Ishikawa (cell line): ENCODE measurements at regions not wholly inside any gene's neighbourhood (a gene's known extent, or its start where the extent isn't known, plus 50 kb on each side); places are given as distances from the start of the nearest gene placed in this dataset.

Experiments used
- CREB1 ChIP-seq: IDR thresholded peaks from 2 replicates; pipeline ENCODE4 v1.6.1; 2012; ENCODE audit warnings: low read depth
- EGR1 ChIP-seq: IDR thresholded peaks from 2 replicates; pipeline ENCODE4 v1.6.1; 2012
- EP300 ChIP-seq: IDR thresholded peaks from 2 replicates; pipeline ENCODE4 v1.6.1; 2012; ENCODE audit warnings: borderline replicate concordance
- NFIC ChIP-seq: IDR thresholded peaks from 2 replicates; pipeline ENCODE4 v1.6.1; 2012
- RAD21 ChIP-seq: IDR thresholded peaks from 2 replicates; pipeline ENCODE4 v1.6.1; 2012; ENCODE audit warnings: low read depth
- TAF1 ChIP-seq: IDR thresholded peaks from 2 replicates; pipeline ENCODE4 v1.6.1; 2012; ENCODE audit warnings: low read depth, mild to moderate bottlenecking
- TEAD4 ChIP-seq: IDR thresholded peaks from 2 replicates; pipeline ENCODE4 v1.6.1; 2012
- TF ChIP-seq, protein P1 (sequence below): IDR thresholded peaks from 2 replicates; pipeline ENCODE4 v1.6.1; 2012
- TF ChIP-seq, protein P2 (sequence below): IDR thresholded peaks from 2 replicates; pipeline ENCODE4 v1.6.1; 2012; ENCODE audit warnings: low read depth, mild to moderate bottlenecking
- TF ChIP-seq, protein P3 (sequence below): IDR thresholded peaks from 2 replicates; pipeline ENCODE4 v1.6.1; 2012

DNA sequence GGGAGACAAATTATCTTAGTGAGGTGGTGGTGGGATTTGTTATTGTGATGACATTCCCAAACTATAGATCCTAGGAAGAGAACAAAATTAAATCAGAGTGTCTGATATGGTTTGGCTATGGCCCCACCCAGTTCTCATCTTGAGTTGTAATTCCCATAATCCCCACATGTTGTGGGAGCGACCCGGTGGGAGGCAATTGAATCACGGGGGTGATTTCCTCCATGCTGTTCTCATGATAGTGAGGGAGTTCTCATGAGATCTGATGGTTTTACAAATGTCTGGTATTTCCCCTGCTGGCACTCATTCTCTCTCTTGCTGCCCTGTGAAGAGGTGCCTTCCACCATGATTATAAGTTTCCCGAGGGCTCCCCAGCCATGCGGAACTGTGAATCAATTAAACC lies 62.0 kb downstream of the RPL22L1 start:
- TF ChIP-seq TAF1 (no peak), CREB1 (no peak), RAD21 (no peak), NFIC (no peak), EGR1 (no peak), TEAD4 (no peak), EP300 (no peak)
- TF ChIP-seq, protein P1, sequence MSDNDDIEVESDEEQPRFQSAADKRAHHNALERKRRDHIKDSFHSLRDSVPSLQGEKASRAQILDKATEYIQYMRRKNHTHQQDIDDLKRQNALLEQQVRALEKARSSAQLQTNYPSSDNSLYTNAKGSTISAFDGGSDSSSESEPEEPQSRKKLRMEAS = no peak
- TF ChIP-seq, protein P2, sequence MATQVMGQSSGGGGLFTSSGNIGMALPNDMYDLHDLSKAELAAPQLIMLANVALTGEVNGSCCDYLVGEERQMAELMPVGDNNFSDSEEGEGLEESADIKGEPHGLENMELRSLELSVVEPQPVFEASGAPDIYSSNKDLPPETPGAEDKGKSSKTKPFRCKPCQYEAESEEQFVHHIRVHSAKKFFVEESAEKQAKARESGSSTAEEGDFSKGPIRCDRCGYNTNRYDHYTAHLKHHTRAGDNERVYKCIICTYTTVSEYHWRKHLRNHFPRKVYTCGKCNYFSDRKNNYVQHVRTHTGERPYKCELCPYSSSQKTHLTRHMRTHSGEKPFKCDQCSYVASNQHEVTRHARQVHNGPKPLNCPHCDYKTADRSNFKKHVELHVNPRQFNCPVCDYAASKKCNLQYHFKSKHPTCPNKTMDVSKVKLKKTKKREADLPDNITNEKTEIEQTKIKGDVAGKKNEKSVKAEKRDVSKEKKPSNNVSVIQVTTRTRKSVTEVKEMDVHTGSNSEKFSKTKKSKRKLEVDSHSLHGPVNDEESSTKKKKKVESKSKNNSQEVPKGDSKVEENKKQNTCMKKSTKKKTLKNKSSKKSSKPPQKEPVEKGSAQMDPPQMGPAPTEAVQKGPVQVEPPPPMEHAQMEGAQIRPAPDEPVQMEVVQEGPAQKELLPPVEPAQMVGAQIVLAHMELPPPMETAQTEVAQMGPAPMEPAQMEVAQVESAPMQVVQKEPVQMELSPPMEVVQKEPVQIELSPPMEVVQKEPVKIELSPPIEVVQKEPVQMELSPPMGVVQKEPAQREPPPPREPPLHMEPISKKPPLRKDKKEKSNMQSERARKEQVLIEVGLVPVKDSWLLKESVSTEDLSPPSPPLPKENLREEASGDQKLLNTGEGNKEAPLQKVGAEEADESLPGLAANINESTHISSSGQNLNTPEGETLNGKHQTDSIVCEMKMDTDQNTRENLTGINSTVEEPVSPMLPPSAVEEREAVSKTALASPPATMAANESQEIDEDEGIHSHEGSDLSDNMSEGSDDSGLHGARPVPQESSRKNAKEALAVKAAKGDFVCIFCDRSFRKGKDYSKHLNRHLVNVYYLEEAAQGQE = no peak
- TF ChIP-seq, protein P3, sequence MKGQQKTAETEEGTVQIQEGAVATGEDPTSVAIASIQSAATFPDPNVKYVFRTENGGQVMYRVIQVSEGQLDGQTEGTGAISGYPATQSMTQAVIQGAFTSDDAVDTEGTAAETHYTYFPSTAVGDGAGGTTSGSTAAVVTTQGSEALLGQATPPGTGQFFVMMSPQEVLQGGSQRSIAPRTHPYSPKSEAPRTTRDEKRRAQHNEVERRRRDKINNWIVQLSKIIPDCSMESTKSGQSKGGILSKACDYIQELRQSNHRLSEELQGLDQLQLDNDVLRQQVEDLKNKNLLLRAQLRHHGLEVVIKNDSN = no peak
